ENCODE measurements at regions not wholly inside any gene's neighbourhood (a gene's known extent, or its start where the extent isn't known, plus 50 kb on each side); places are given as distances from the start of the nearest gene placed in this dataset.

- TF ChIP-seq CTCF (IDR thresholded peaks at IDR 0.05 in 8 of 11, conservative IDR thresholded peaks at IDR 0.05 in 3 of 11) (no peak), POLR2AphosphoS5 (IDR thresholded peaks at IDR 0.05) (no peak), POLR2A (IDR thresholded peaks at IDR 0.05) (no peak)
Observed at GRCh38 chr12:38166225-38166624, 150.3 kb upstream of the ALG10B start.

Data from spleen (tissue), 7 donors.